HFFc6 (cell line): ENCODE measurements at regions not wholly inside any gene's neighbourhood (a gene's known extent, or its start where the extent isn't known, plus 50 kb on each side); places are given as distances from the start of the nearest gene placed in this dataset.

Source experiments
- DNase-seq: peaks from one replicate; pipeline ENCODE4 v3.0.0-alpha.2; 2018
- H3K27ac Mint-ChIP-seq: 2 replicates; pipeline ENCODE4 v1.8.0; 2020; ENCODE audit warnings: mild to moderate bottlenecking, mixed read lengths
- H3K27me3 Mint-ChIP-seq: 2 replicates; pipeline ENCODE4 v1.8.0; 2021; ENCODE audit warnings: mild to moderate bottlenecking, moderate library complexity, mixed read lengths; ENCODE audit not compliant: insufficient read depth
- H3K36me3 Mint-ChIP-seq: 2 replicates; pipeline ENCODE4 v1.8.0; 2021; ENCODE audit warnings: low read depth, mixed read lengths
- H3K4me1 Mint-ChIP-seq: 2 replicates; pipeline ENCODE4 v1.8.0; 2020; ENCODE audit warnings: low read depth, mixed read lengths
- H3K4me3 Mint-ChIP-seq: 2 replicates; pipeline ENCODE4 v1.8.0; 2020; ENCODE audit warnings: mild to moderate bottlenecking, moderate library complexity, mixed read lengths
- H3K9me3 Mint-ChIP-seq: 2 replicates; pipeline ENCODE4 v1.8.0; 2020; ENCODE audit warnings: mild to moderate bottlenecking, mixed read lengths
- TF ChIP-seq, protein P1 (sequence below): fragments of 200-600 bp; sonication (generic); IDR thresholded peaks from 2 replicates; pipeline ENCODE4 v1.5.0; 2021; ENCODE audit warnings: antibody characterized with exemption, mild to moderate bottlenecking

DNA sequence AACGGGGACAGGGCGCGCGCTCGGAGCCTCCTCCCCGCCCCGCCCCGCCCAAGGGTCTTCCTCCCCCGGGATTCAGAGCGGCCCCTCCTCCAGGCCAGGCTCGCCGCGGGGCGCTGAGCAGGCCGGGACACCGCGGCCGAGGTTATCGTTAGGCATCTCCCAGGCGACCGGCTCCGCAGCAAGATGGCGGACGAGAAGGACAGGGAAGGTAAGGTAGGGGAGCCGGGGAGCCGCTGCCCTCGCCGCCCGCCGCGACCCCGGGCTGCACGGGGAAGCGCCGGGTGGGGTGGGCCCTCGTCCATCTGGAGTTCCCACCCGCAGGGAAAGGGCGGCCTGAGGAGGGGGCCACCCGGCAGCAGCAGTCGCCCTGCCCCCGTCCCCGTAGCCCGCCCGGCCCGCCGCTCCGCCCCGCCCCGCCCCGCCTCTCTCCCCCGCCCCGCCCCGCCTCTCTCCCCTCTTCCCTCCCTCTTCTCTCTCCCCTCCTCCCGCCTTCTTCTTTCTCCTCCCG is 105.9 kb upstream of the HNRNPU start:
- H3K36me3 Mint-ChIP-seq, result 0 out of 2 replicates have a peak, but pooled peaks cover 4% of the 10 kb centered on the region
- H3K4me3 Mint-ChIP-seq, result peak overlapping the region; percentile 95
- no peaks in the 10 kb centered on the region for H3K9me3 Mint-ChIP-seq
- peak; percentile 61 for DNase-seq
- peaks cover 1% of the 10 kb centered on the region for H3K27me3 Mint-ChIP-seq
- TF ChIP-seq, protein P1, sequence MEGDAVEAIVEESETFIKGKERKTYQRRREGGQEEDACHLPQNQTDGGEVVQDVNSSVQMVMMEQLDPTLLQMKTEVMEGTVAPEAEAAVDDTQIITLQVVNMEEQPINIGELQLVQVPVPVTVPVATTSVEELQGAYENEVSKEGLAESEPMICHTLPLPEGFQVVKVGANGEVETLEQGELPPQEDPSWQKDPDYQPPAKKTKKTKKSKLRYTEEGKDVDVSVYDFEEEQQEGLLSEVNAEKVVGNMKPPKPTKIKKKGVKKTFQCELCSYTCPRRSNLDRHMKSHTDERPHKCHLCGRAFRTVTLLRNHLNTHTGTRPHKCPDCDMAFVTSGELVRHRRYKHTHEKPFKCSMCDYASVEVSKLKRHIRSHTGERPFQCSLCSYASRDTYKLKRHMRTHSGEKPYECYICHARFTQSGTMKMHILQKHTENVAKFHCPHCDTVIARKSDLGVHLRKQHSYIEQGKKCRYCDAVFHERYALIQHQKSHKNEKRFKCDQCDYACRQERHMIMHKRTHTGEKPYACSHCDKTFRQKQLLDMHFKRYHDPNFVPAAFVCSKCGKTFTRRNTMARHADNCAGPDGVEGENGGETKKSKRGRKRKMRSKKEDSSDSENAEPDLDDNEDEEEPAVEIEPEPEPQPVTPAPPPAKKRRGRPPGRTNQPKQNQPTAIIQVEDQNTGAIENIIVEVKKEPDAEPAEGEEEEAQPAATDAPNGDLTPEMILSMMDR, result no peak
- H3K27ac Mint-ChIP-seq, result peak overlapping the region; percentile 100
- H3K4me1 Mint-ChIP-seq, result peaks cover 41% of the 10 kb centered on the region

DNA sequence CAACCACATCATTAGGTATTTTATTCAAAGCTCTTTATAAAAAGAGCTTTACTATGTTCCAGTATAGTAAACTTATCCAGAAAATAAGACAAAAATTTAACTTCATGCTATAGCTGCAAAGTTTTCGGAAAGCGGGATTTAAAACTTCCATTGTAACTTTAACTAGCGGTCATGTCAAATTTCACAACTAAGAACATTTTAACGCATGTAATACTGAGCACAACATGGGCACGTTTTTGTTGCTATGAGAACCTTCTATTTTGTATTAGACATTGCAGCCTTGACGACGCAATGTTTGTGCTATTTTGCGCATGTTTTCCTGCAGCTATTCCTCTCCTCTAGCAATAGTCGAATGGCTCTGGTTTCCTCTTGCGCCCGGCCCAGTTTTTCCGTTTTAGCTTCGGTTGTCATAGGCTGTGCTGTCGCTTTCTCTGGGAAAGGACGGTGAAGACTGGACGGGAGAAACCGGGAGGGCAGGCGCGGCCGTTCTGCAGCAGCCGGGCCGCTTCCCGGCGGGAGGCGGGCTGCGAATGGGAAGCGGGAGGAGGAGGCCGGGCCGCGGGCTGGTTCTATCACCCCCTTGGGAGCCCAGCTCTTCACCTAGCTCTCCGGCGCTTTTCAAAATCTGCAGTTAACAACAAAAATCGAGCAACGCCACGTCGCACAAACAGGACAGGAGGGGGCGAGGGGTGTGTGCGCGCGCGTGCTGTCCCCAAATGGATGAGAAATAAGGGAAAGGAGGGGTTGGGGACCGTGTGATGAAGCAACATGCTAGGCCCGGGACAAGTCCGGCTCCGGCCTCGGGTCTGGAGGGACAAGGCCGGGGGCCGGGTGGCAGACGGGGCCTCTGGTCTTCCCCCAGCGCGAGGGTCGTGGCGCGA is 105.3 kb upstream of the HNRNPU start:
- Mint-ChIP-seq H3K36me3 (0 out of 2 replicates have a peak, but pooled peaks cover 4% of the 10 kb centered on the region), H3K9me3 (no peaks in the 10 kb centered on the region), H3K4me3 (peak overlapping the region; percentile 95), H3K27me3 (peaks cover 1% of the 10 kb centered on the region), H3K4me1 (peaks cover 48% of the 10 kb centered on the region), H3K27ac (peak overlapping the region; percentile 100)
- peak; percentile 96 for DNase-seq
- TF ChIP-seq, protein P1, result no peak

DNA sequence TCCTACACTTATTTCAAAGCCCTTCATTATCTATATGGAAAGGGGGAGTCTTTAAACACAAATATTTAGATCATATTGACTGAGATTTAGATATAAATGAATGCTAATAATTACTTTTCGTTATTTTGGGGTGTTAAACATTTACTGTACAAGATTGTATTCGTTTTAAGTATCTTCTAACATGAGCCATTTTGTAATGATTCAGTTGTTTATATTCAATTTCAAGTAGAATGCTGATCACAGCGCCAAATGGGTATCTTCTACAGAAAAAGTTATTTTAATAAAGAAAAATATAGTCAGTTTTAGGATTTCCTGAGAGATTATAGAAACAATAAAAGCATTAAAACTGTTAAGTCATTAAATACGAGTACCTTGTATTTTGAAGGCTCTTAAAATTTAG is 104.5 kb upstream of the HNRNPU start:
- H3K4me3 Mint-ChIP-seq, result peak overlapping the region; percentile 95
- no peak for DNase-seq
- H3K27me3 Mint-ChIP-seq, result peaks cover 1% of the 10 kb centered on the region

GRCh38 chr1:244968471-244968871 is 104.1 kb upstream of the HNRNPU start:
- no peaks in the 10 kb centered on the region for H3K9me3 Mint-ChIP-seq
- no peak for DNase-seq
- peak overlapping the region; percentile 100 for H3K27ac Mint-ChIP-seq
- 0 out of 2 replicates have a peak, but pooled peaks cover 3% of the 10 kb centered on the region for H3K36me3 Mint-ChIP-seq
- peaks cover 1% of the 10 kb centered on the region for H3K27me3 Mint-ChIP-seq
- H3K4me3 Mint-ChIP-seq, result peak overlapping the region; percentile 95
- peaks cover 56% of the 10 kb centered on the region for H3K4me1 Mint-ChIP-seq
- TF ChIP-seq, protein P1, result no peak

More for the DNA sequence above, 104.5 kb upstream of the HNRNPU start:
- Mint-ChIP-seq H3K27ac (peak overlapping the region; percentile 100), H3K9me3 (no peaks in the 10 kb centered on the region), H3K36me3 (0 out of 2 replicates have a peak, but pooled peaks cover 4% of the 10 kb centered on the region), H3K4me1 (peaks cover 55% of the 10 kb centered on the region)
- TF ChIP-seq, protein P1, result no peak

DNA sequence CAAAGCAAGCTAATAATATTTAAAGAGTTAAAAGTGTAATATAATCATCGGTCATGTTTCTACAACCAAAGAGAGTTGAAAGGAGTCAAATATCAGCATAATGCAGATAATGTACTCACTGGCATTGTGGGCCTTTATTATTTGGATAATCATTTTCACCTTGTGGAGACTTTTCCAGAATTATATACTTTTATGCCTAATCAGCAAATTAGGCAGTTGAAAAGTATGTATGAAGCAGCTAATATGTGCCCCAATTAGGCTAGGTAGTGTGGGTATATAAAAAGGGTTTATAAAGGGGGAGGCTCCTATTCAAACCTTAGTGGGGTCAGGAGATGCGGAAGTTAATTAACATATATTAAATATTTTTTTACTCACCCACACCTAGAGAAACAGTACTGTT is 102.8 kb upstream of the HNRNPU start:
- Mint-ChIP-seq H3K36me3 (no peaks in the 10 kb centered on the region), H3K4me3 (no peak overlapping the region), H3K9me3 (no peaks in the 10 kb centered on the region), H3K4me1 (peaks cover 55% of the 10 kb centered on the region), H3K27ac (peak overlapping the region; percentile 42; the same call in 1 of the 2 replicates), H3K27me3 (peaks cover 1% of the 10 kb centered on the region)
- TF ChIP-seq, protein P1, result no peak
- DNase-seq, result no peak
